Caki2 (cell line): ENCODE measurements at regions not wholly inside any gene's neighbourhood (a gene's known extent, or its start where the extent isn't known, plus 50 kb on each side); places are given as distances from the start of the nearest gene placed in this dataset.
"Not testable (repeated sequence)": the region's sequence is repeated elsewhere in the genome, so short reads cannot be mapped to it uniquely, and the experiment has no call there.

Source experiments
- DNase-seq: peaks from one replicate; pipeline ENCODE4 v3.0.0-alpha.2; 2015; ENCODE audit warnings: low read depth
- in situ Hi-C: cut with HindIII; loops from 2 replicates; pipeline ENCODE4 v1.10.0; 2016; ENCODE audit warnings: low sequenced_read_pairs, low pct_unique_long_range_greater_than_20kb, mixed read lengths

DNA sequence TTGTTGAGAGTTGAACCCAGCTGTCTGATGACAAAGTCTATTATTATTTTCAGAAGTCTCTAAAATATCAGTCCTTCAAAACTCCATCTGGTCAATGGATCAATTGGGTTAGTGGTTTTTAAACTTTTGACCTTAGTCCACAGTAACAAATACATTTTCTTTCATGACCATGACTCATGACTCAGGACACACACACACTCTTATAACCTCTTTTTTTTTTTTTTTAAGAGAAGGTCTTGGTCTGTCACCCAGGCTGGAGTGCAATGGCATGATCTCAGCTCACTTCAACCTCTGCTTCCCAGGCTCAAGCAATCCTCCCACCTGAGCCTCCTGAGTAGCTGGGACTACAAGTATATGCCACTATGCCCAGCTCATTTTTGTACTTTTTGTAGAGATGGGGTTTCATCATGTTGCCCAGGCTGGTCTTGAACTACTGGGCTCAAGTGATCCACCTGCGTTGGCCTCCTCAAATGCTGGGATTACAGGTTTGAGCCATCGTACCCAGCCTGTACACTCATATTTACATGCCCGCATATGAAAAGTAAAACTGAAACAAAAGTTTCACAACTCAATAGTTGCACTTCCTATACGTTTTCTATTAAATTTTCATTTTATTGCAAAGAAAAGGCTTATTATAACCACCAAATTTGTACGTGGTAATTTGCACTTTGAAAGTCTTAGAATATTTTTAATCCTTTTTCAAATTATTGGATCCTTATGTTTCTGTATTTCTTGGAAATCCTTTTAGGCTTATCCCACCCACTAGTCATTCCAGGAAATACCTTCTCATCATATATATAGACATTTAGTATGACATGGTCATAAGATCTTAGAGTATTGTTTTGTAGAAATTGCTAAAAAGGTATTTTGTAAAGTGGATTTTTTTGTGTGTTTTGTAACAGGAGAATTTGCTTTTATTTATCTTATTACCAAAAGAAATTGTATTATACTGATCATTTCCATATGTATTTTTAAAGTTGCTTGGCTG, 199.0 kb downstream of the LPIN1 start:
- DNase-seq: peak; percentile 10

DNA sequence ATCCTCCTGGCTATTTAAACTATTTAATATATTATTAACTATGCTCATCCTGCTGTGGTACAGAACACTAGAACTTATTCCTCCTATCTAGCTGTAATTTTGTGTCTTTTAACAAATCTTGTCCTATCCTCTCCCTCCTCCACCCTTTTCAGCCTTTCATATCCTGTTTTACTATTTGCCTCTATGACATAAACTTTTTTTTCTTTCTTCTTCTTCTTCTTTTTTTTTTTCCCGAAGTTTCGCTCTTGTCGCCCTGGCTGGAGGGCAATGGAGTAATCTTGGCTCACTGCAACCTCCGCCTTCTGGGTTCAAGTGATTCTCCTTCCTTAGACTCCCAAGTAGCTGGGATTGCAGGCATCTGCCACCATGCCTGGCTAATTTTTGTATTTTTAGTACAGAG, 201.5 kb downstream of the LPIN1 start:
- in situ Hi-C loops: no loop called here

More for the DNA sequence above, 199.0 kb downstream of the LPIN1 start:
- in situ Hi-C loops: no loop called here

GRCh38 chr2:11949732-11950523, 203.5 kb downstream of the LPIN1 start:
- DNase-seq: no peak
- in situ Hi-C loops: no loop called here

More for the DNA sequence above, 201.5 kb downstream of the LPIN1 start:
- DNase-seq: no peak

DNA sequence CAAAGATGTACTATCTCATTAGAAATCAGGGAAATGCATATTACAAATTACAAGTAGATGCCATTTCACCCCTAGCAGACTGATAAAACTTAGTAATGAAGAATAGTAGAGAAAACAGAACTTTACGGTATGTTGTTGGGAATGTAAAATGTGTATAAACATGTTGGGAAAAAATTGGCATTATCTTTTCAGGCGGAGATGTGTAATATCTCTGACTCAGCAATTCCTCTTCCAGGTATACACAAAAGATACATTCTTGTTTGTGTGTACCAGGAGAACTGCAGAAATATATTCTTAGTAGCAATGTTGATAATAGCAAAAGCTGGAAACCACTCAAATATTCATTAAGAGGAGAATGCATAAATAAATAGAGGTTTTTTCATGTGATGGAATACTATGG, 204.5 kb downstream of the LPIN1 start:
- DNase-seq: no peak
- in situ Hi-C loops: no loop called here

DNA sequence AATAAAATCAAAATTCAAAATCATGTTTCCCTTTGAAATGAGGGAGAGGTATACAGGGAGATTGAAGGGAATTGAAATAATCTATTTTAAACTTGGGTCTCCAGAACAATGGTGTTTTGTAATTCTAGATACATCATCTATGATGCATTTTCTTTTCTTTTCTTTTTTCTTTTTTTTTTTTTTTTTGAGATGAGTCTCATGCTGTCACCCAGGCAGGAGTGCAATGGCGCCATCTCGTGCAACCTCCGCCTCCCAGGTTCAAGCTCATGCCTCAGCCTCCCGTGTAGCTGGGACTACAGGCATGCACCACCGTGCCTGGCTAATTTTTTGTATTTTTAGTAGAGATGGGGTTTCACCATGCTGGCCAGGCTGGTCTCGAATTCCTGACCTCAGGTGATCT, 205.1 kb downstream of the LPIN1 start:
- DNase-seq, in situ Hi-C loops: not testable (repeated sequence)

- DNase-seq: no peak
- in situ Hi-C loops: no loop called here
These were observed 206.8 kb downstream of the LPIN1 start for GRCh38 chr2:11953258-11953657.

DNA sequence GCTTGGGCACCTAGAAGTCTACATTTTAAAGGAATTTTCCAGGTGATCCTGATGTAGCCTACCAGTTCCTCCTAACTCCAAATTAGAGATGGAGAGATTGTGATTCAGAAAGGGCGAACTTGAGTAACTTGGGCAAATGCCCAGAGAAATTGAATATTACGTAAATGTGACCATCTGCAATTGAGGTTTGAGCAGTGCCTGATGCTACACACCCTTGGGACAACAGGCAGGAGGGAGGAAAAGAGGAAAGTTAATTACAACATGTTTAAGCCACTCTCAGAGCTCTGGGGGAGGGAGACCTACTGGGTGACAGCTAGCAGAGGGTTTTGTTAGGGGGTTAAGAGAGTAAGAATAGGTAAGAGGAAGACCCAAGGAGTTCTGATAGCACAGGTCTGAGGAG, 208.9 kb downstream of the LPIN1 start:
- no peak for DNase-seq
- in situ Hi-C loops: no loop called here

DNA sequence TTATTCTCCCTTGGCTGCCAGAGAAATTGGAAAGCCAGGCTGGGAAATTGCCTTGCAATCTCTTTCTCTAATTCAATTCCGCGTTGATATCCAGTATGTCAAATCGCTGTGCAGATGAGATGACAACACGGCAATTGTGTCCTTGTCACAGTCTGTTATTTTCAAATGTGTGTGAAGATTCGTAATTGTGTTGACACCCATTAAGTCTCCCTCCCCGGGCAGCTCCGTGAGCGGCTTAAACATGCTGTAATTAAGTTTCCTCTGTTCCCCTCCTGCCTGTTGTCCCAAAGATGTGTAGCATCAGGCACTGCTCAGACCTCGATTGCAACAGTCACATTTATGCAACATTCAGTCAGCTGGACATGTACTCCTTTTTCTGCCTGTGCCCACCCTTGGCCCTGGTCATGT, 209.5 kb downstream of the LPIN1 start:
- no peak for DNase-seq
- in situ Hi-C loops: no loop called here

- in situ Hi-C loops: no loop called here
- no peak for DNase-seq
These were observed 216.4 kb downstream of the LPIN1 start for GRCh38 chr2:11962707-11963328.

DNA sequence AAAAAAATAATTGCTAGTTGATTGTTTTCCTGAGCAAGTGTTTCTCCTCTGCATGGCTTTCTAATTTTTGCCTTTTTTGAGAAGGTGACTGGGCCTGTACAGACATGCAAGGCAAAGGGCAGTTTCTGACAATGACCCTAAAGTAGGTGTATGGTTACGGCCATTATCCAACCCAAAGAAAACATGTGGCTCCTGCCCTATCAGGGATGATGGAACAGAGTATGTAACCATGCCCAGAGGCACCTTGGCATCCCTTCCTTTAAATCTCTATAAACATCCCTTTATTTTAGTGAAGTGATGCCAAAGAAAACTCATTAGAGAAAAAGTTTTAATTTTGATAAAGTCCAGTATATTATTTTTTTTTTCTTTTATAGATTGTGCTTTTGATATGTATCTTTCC, 217.5 kb downstream of the LPIN1 start:
- in situ Hi-C loops: no loop called here
- DNase-seq: no peak

- DNase-seq: no peak
- in situ Hi-C loops: no loop called here
These were observed 221.6 kb downstream of the LPIN1 start for GRCh38 chr2:11967946-11968465.

GRCh38 chr2:11968521-11968920, 222.1 kb downstream of the LPIN1 start:
- in situ Hi-C loops: no loop called here
- DNase-seq: no peak

GRCh38 chr2:11969774-11970173, 223.3 kb downstream of the LPIN1 start:
- in situ Hi-C loops: no loop called here
- no peak for DNase-seq

GRCh38 chr2:11974573-11974972, 228.1 kb downstream of the LPIN1 start:
- in situ Hi-C loops: no loop called here

GRCh38 chr2:11975373-11975772, 228.9 kb downstream of the LPIN1 start:
- in situ Hi-C loops: no loop called here
- no peak for DNase-seq

More at GRCh38 chr2:11974573-11974972, 228.1 kb downstream of the LPIN1 start:
- DNase-seq: no peak

DNA sequence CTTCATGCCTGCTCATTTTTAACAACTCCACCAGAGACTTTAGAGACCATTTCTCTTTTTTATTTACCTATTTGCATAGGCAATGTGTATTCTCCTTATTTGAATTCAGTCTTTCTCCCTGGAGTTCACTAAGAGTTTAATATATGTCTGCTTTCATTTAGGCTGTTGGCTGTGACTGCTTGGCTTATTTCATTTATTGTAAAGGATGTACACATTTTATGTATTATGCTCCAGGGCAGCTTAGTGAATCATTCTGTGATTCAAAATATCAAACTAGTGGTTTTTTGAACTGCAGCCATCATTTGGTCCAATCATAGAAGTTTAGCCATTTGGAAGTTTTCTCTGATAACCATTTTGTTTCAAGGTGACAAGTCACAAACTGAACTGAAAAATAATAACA, 229.6 kb downstream of the LPIN1 start:
- no peak for DNase-seq
- in situ Hi-C loops: no loop called here

DNA sequence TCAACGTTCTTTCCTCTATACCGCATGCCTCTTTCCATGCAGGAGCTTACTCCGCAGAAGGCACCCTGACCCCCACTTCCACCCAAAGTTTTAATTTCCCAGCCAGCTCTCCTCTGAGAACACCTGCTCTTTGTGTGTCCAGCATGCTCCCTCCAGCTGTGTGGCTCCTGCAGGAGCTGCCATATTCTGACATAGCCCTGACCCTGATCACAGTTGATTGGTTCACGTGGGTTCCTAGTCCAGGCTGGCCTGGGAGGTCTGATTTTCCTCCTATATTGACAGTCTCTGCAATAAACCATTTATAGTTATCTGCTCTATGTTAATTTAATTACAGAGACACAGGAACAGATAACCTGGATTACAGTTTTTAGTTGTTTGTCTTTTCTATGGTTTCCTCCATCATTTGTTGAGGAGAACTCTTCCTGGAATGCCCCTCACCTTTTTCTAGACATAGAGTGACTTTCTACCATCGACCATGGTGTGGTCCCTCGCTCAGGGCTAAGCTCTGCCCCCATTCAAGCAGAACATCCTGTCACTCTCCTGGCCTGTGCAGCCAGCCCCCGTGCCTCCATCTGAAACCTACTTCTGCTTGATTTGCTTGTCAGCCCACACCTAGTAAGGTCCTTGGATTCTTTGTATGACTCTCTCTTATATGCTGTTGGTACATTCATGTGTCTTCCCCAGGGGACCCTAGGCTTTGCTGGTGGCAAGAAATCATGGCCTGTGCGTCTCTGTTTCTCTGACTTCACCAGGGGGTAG, 231.5 kb downstream of the LPIN1 start:
- DNase-seq: no peak
- in situ Hi-C loops: no loop called here

DNA sequence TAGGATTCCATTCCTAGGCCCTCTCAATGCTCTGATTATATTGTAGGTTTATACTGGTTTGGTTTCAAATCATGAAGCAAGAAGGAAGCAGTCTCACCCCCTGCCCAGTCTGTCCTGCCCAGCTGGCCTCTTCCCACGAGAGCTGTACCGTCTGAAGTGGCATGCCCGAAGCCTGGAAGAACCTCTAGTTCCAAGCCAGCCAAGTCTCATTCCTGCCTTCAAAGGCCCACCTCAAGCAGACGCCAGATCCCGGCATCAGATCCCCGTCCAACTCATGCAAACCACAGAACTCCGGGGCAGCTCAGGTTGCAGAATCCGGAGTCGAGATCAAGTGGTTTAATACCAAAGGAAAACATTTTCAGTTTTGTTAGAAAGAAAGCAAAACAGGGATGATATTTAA, 234.4 kb downstream of the LPIN1 start:
- DNase-seq: no peak
- in situ Hi-C loops: no loop called here
